ENCODE measurements at regions not wholly inside any gene's neighbourhood (a gene's known extent, or its start where the extent isn't known, plus 50 kb on each side); places are given as distances from the start of the nearest gene placed in this dataset.
"Not testable (repeated sequence)": the region's sequence is repeated elsewhere in the genome, so short reads cannot be mapped to it uniquely, and the experiment has no call there.

GRCh38 chr5:155620821-155621410 lies 607.4 kb downstream of the KIF4B start:
- no peak for DNase-seq (ENCODE audit: low spot score)

GRCh38 chr5:155624597-155625241 lies 611.2 kb downstream of the KIF4B start:
- no peak for DNase-seq (ENCODE audit: low spot score)

- no peak for DNase-seq (ENCODE audit: low spot score)
These were observed 611.8 kb downstream of the KIF4B start for GRCh38 chr5:155625315-155625714.

GRCh38 chr5:155625897-155626543 lies 612.5 kb downstream of the KIF4B start:
- no peak for DNase-seq (ENCODE audit: low spot score)

GRCh38 chr5:155626592-155626991 lies 613.0 kb downstream of the KIF4B start:
- DNase-seq (ENCODE audit: low spot score) = no peak

GRCh38 chr5:155628346-155628745 lies 614.8 kb downstream of the KIF4B start:
- no peak for DNase-seq (ENCODE audit: low spot score)

GRCh38 chr5:155629597-155629996 lies 616.0 kb downstream of the KIF4B start:
- DNase-seq (ENCODE audit: low spot score) = no peak

- DNase-seq (ENCODE audit: low spot score) = no peak
These were observed 617.6 kb downstream of the KIF4B start for GRCh38 chr5:155631116-155631515.

GRCh38 chr5:155633338-155633957 lies 619.9 kb downstream of the KIF4B start:
- DNase-seq (ENCODE audit: low spot score) = no peak

GRCh38 chr5:155649666-155650065 lies 636.1 kb downstream of the KIF4B start:
- DNase-seq (ENCODE audit: low spot score) = no peak

- no peak for DNase-seq (ENCODE audit: low spot score)
These were observed 642.0 kb downstream of the KIF4B start for GRCh38 chr5:155655569-155655968.

GRCh38 chr5:155661859-155662258 lies 648.3 kb downstream of the KIF4B start:
- no peak for DNase-seq (ENCODE audit: low spot score)

- no peak for DNase-seq (ENCODE audit: low spot score)
These were observed 651.8 kb downstream of the KIF4B start for GRCh38 chr5:155665361-155665760.

GRCh38 chr5:155672001-155672400 lies 655.0 kb upstream of the SGCD start:
- DNase-seq (ENCODE audit: low spot score) = not testable (repeated sequence)

GRCh38 chr5:155676967-155677366 lies 650.0 kb upstream of the SGCD start:
- DNase-seq (ENCODE audit: low spot score) = no peak

GRCh38 chr5:155678371-155678770 lies 648.6 kb upstream of the SGCD start:
- no peak for DNase-seq (ENCODE audit: low spot score)

GRCh38 chr5:155679530-155679929 lies 647.4 kb upstream of the SGCD start:
- DNase-seq (ENCODE audit: low spot score) = no peak

GRCh38 chr5:155684417-155684816 lies 642.5 kb upstream of the SGCD start:
- no peak for DNase-seq (ENCODE audit: low spot score)

GRCh38 chr5:155686131-155686530 lies 640.8 kb upstream of the SGCD start:
- DNase-seq (ENCODE audit: low spot score) = no peak

- no peak for DNase-seq (ENCODE audit: low spot score)
These were observed 637.6 kb upstream of the SGCD start for GRCh38 chr5:155689406-155689805.

GRCh38 chr5:155696362-155696761 lies 630.6 kb upstream of the SGCD start:
- no peak for DNase-seq (ENCODE audit: low spot score)

- DNase-seq (ENCODE audit: low spot score) = no peak
These were observed 629.7 kb upstream of the SGCD start for GRCh38 chr5:155697236-155697635.

- DNase-seq (ENCODE audit: low spot score) = no peak
These were observed 627.6 kb upstream of the SGCD start for GRCh38 chr5:155699385-155699784.
